Smooth muscle cell (in vitro differentiated cells): ENCODE measurements at regions not wholly inside any gene's neighbourhood (a gene's known extent, or its start where the extent isn't known, plus 50 kb on each side); places are given as distances from the start of the nearest gene placed in this dataset.

Experiments
- DNase-seq: peaks from one replicate; lab custom pipeline; 2025; ENCODE audit not compliant: unreplicated experiment; lab: John Stamatoyannopoulos, UW
- H2AFZ ChIP-seq: fragments of 200-600 bp; sonication (generic); 2 replicates; pipeline ENCODE4 v1.6.0; 2016; ENCODE audit warnings: antibody characterized with exemption, low read depth, mild to moderate bottlenecking
- H3F3A ChIP-seq: fragments of 200-600 bp; sonication (generic); 2 replicates; pipeline ENCODE4 v1.6.0; 2017; ENCODE audit warnings: antibody characterized with exemption, low read depth
- H3K27ac ChIP-seq: fragments of 200-600 bp; sonication (generic); 2 replicates; pipeline ENCODE4 v1.5.1; 2016; ENCODE audit warnings: low read depth, mild to moderate bottlenecking
- H3K27me3 ChIP-seq: fragments of 200-600 bp; sonication (generic); 2 replicates; pipeline ENCODE4 v1.6.1; 2016; ENCODE audit warnings: low read depth, mild to moderate bottlenecking
- H3K36me3 ChIP-seq: fragments of 200-600 bp; sonication (generic); 2 replicates; pipeline ENCODE4 v1.5.1; 2016; ENCODE audit warnings: low read depth
- H3K4me1 ChIP-seq: fragments of 200-600 bp; sonication (generic); 2 replicates; pipeline ENCODE4 v1.5.1; 2016; ENCODE audit warnings: low read depth
- H3K4me2 ChIP-seq: fragments of 200-600 bp; sonication (generic); 2 replicates; pipeline ENCODE4 v1.6.0; 2016; ENCODE audit warnings: mild to moderate bottlenecking
- H3K4me3 ChIP-seq: fragments of 200-600 bp; sonication (generic); 2 replicates; pipeline ENCODE4 v1.5.1; 2016; ENCODE audit warnings: mild to moderate bottlenecking
- H3K79me2 ChIP-seq: fragments of 200-600 bp; sonication (generic); 2 replicates; pipeline ENCODE4 v1.6.0; 2016; ENCODE audit warnings: low read depth, mild to moderate bottlenecking
- H3K9ac ChIP-seq: fragments of 200-600 bp; sonication (generic); 2 replicates; pipeline ENCODE4 v1.6.0; 2016; ENCODE audit warnings: low read depth
- H3K9me3 ChIP-seq: fragments of 200-600 bp; sonication (generic); replicated peaks from 2 replicates; pipeline ENCODE4 v1.5.1; 2016; ENCODE audit warnings: low read depth
- H4K20me1 ChIP-seq: fragments of 200-600 bp; sonication (generic); 2 replicates; pipeline ENCODE4 v1.6.0; 2016; ENCODE audit warnings: low read depth
- CTCF ChIP-seq: fragments of 200-600 bp; sonication (generic); IDR thresholded peaks from 2 replicates; pipeline ENCODE4 v1.5.1; 2017; ENCODE audit warnings: borderline replicate concordance, mild to moderate bottlenecking, antibody characterized with exemption; ENCODE audit not compliant: insufficient read depth, poor library complexity, severe bottlenecking
- WGBS: methylation state at CpG from one replicate; pipeline ENCODE4 v1.1.7; 2016; ENCODE audit warnings: low lambda C conversion rate; 5-methylcytosine and 5-hydroxymethylcytosine counted together

- no peak overlapping the region for H3K9ac ChIP-seq
- 38% methylated on average over 4 of the region's 4 CpGs for WGBS
- H3K4me1 ChIP-seq, result peaks cover 28% of the 10 kb centered on the region
- H3K79me2 ChIP-seq, result no peaks in the 10 kb centered on the region
- H3K4me3 ChIP-seq, result no peak overlapping the region
- DNase-seq, result no peak
- H3K9me3 ChIP-seq, result no peaks in the 10 kb centered on the region
- no peaks in the 10 kb centered on the region for H4K20me1 ChIP-seq
- H3K36me3 ChIP-seq, result no peaks in the 10 kb centered on the region
- peaks cover 11% of the 10 kb centered on the region for H3F3A ChIP-seq
- H3K27me3 ChIP-seq, result no peaks in the 10 kb centered on the region
- no peak overlapping the region for H2AFZ ChIP-seq
- no peak for TF ChIP-seq CTCF
- H3K4me2 ChIP-seq, result peak overlapping the region; percentile 45
- H3K27ac ChIP-seq, result peak overlapping the region; percentile 1
Measured at GRCh38 chr2:47226132-47226922, 50.0 kb upstream of the CALM2 start.
